HK-2 (cell line): ENCODE measurements at regions not wholly inside any gene's neighbourhood (a gene's known extent, or its start where the extent isn't known, plus 50 kb on each side); places are given as distances from the start of the nearest gene placed in this dataset.
"Not testable (repeated sequence)": the region's sequence is repeated elsewhere in the genome, so short reads cannot be mapped to it uniquely, and the experiment has no call there.

Source experiments
- DNase-seq: peaks from one replicate; pipeline ENCODE4 v3.0.0-alpha.2; 2018; ENCODE audit not compliant: unreplicated experiment

DNA sequence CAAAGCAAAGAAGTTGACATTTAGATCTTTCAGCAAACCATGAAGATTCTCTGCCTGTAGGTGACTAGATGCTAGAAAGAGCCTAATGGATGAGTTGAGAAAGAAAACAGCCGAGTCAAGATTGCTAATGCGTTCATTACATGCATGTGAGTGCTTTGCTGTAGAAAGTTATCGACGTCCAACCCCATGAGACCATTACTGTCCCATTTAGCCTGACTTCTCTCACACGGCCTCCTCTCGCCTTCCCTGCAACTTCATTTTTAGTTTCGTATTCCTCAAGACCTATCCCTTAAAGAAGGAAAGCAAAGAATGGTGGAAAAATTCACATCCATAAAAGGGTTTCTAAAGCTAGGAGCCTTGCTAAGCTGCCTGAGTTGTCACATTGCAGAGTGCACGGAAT, 113.7 kb upstream of the DPP6 start:
- DNase-seq: no peak

DNA sequence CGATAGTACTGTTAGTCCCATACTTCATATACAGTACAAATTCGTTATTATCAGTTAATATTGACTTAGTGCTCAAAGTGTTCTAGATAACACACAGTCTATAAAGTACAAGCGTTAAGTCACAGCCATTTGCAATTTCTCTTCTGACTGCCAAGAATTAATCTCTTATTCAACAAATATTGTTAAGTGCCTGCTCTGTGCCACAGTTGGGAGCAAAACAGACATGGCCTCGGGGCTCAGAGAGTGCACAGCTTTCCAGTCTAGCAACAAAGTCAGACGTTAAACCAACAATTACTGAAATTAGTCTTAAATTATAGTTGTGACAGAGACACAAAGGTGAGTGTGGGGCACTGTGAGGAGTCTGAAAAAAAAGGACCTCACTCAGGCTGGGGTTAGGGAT, 113.0 kb upstream of the DPP6 start:
- no peak for DNase-seq

DNA sequence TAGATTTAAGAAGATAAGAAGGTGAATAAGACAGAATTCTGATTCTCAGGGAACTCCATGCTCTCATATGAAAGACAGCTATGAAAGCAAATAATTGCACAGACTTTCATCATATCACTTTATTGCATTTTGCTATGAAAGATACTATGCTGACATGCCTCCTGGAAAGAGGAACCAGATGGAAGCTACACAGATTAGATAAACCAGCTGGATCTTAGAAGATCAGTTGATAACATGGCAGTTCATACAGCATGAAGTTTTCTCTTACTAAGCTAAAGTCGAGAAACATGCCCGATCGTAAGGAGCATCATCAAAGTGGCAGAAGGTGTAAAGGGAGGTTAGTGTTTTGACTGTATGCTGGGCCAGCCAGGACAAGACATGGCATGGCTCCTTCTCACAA, 112.5 kb upstream of the DPP6 start:
- DNase-seq: no peak

DNA sequence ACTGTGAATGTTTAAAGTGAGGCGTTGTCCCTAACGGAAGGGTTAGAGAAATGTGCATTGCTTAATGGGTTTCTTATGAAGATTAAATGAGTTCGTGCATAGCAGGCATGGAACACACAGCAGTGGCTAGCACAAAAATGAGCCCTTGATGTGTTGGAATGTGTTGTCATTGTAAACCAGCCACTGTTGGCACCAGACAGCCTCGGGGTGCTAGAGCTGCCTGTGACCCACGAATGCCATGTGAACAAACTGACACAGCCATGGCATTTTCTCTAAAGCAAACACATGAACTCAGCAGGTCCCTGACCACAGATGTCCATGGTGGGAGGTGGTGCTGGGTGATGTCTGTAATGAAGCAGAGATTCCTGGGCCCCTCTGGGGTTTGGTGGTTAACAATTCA, 111.1 kb upstream of the DPP6 start:
- DNase-seq: no peak

DNA sequence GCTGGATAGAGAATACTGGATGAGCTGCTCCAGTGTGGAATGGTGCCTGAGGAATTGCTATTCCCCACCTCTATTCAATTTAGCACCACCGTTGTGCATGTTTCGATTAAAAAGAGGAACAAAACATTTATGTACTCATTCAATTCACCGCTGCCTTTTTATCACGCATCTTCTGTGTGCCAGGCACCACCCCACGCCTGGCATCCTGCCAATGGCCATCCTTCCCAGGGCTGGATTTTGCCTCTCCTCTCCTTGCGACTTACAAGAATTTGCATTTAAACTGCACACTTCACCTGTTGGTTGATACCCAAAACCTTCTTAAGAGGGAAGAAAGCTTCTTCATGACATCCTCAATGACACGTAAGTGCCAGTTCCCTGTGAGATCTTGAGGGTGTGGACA, 110.2 kb upstream of the DPP6 start:
- DNase-seq: no peak

DNA sequence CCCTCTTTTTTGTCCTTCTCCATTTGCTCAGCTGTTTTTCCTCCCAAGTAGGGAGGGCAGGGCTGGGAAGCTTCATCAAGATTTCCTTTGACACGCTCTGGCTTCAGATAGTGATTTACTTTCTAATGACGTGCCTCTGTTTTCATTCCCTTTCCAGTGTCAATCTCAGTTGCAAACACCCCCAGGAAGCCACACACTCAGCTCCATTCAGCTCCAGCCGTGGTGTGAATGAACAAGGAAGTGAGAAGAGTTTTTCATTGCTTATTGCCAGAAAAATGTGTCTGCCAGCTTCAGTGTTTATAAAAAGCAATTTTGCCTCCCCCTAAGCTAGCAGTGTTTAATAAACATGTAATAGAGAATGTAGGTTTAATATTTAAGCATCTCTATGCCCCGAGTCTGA, 108.7 kb upstream of the DPP6 start:
- no peak for DNase-seq

DNA sequence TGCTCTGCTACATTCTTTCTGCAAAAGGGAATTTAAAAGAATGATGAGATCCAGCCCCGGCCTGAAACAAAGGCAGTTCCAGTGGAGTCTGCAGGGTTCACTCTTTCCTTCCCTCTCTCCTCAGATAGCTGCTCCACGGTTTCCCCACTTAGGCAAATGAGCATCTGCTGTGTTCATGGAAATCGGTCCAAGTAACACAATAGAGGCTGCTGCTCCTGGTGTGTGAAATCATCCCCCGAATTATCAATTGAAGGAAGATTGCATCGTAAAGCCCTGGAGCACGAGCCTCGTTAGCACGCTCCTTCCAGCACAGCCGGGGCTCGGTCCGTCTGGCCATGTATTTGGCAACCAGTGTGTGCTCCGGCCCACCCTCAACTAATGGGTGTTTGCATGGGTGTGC, 108.3 kb upstream of the DPP6 start:
- DNase-seq: no peak

DNA sequence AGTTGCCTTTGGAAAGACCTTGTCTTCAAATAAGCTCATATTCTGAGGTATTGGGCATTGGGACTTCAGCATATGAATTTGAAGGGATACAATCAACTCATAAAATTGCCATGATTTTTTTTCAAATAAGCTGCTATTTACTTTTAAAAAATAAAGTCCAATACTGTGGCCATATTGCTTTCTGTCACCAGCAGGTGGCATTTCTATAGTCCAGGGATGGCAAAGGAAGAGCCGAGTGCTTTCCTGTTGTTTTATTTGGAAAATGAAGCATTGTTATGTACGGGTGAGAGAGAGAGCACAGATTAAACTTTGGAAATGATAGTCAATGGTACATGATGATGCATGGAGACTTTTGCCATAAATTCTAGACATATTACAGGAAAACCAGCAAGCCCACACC, 104.1 kb upstream of the DPP6 start:
- no peak for DNase-seq

DNA sequence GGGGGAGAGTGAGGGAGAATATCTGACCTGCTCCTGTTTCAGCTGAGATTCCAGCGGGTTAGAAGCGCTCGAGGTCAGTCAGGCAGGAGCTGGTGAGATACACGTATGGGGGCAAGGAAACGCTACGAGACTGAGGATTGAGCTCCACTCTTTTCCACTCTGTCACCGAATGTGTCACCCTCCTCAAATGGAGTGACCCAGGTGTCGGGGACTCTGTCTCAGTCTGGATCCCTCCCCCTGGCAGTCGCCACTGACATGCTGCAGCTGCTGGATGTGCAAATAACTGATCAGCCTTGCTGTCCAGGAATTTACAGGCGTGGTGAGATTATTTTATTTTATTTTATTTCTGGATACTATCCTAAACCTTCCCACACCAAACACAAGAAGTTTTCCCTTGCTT, 100.9 kb upstream of the DPP6 start:
- DNase-seq: no peak

DNA sequence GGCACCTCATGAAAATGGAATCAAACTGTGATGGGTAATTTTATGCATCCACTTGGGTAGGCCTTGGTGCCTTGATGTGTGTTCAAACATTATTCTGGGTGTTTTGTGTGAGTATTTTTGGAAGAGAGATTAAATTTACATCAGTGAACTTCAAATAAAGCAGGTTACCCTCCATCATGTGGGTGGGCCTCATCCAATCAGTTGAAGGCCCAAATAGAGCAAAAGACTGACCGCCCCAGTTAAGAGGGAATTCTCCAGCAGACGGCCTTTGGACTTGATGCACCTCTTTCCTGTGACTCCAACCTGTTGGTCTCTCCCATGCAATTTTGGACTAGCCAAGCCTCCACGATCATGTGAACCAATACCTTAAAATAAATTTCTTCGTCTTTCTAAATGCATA, 97.7 kb upstream of the DPP6 start:
- DNase-seq: no peak

DNA sequence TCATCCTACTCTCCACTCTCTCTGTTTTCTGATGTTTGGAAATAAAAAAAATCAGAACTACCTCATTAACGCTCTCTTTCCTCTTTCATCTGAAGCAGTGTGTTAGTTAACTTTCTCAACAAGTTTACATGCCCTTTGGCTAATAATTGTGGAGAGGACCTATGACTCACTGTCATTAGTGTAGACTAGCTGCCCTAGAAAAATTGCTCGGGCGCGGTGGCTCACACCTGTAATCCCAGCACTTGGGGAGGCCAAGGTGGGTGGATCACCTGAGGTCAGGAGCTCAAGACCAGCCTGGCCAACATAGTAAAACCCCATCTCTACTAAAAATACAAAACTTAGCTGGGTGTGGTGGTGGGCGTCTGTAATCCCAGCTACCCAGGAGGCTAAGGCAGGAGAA, 94.5 kb upstream of the DPP6 start:
- not testable (repeated sequence) for DNase-seq

DNA sequence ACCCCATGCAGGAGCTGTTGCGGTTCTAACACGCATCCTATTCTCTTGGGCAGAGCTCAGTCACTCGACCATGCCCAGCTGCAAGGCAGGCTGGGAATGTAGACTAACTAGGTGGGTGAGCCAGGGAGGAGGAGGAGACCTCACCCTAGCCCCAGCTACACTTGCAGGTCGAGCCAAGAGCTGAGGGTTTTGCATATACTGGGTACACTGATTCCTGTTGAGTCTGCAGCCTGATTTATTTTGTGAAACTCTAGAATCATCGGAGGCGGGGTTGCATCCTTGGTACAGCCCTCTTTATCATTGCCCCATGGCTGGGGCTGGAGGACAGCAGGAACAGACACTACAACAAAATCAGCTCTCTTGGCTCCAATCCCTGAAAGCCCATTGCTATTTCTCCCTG, 93.8 kb upstream of the DPP6 start:
- not testable (repeated sequence) for DNase-seq

DNA sequence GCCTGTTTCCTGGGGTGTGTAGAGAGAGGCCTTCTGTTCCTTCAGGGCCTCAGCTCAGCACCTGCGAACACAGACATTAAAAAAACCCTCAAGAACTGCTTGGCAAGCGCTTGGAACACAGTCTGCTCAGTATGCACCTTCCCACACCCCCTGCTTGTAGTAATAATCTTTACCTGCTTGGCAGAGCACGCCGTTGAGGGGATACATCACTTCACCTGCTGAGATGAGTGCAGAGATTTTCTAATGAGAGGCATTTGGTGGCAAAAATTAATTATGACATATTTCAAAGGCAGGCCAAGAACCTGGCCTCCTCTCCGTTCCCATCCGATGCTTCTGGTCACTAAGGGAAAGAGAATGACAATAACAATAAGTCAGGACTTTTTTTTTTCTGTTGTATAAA, 93.4 kb upstream of the DPP6 start:
- not testable (repeated sequence) for DNase-seq

DNA sequence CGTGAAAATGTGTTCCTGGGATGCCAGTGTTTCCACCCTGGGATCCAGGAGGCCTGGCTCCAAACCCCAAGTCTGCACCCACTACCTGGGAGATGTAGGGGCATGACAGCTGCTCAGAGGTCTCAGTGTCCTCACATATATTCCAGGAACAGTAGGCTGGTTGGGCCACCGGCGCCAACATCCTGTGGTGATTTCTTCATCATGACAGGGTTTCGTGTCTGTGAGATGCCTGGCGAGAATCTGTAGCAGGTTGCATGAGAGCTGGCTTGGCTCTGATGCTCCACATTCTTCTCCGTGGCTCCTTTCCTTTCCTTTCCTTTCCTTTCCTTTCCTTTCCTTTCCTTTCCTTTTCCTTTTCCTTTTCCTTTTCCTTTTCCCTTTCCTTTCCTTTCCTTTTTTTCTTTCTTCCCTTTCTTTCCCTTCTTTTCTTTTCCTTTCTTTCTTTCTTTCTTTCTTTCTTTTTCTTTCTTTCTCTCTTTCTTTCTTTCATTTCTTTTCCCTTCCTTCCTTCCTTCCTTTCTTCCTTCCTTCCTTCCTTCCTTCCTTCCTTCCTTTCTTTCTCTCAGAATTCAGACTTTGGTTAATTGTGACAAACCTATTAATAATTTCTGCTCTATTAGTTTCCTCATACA, 87.6 kb upstream of the DPP6 start:
- not testable (repeated sequence) for DNase-seq

DNA sequence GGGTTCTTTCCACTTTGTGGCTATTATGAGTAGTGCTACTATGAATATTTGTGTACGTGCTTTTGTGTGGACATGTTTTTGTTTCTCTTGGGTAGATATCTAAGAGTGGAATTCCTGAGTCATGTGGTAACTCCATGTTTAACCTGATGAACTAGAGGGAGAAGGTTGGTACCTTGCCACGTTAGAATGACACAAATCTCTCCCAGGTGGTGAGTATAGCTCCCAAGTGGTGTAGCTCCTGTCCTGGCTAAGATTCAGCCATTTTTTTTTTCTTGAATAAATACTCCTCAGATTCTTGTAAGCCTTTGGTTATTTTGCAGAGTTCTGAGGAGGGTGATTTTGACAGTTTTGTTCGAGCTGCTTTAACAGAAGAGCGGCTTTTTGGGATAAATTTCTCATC, 83.2 kb upstream of the DPP6 start:
- DNase-seq: not testable (repeated sequence)

DNA sequence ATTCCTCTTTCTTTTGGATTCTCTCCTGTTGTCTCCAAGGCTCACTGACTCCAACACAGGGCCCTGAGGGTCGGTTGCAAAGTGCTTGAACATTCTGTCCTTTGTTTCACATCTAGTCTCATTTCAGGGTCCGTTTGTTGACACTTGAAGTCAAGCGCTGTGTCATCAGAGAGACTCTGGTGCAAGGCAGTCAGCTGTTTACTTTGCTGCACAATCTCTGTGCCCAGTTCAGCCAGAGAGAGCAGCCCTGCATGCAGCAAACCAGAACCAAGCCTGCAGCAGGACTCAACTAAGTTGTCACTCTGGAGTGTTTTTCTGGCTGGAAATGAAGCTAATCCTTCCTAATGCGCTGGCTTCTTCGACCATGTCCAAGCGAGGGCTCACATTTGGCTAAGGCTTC, 77.6 kb upstream of the DPP6 start:
- DNase-seq: not testable (repeated sequence)

DNA sequence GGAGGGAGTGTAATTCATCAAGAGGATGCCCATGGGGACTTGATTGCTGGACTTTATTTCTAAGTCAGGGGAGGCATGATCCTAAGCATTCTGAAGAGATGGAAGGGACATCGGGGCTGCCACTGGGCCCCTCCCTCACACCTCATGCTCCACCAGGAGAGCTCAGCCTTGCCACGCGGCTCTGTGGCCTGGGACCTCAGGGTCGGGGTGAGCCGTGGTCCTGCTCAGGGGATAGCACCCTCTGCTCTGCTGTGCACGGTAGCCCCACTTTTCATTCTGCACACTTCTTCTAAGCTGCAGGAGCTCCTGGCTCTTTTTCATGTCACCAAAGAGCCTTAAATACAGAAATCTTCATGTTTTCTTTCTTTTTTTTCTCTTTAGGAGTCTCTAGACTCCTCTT, 75.5 kb upstream of the DPP6 start:
- DNase-seq: not testable (repeated sequence)

DNA sequence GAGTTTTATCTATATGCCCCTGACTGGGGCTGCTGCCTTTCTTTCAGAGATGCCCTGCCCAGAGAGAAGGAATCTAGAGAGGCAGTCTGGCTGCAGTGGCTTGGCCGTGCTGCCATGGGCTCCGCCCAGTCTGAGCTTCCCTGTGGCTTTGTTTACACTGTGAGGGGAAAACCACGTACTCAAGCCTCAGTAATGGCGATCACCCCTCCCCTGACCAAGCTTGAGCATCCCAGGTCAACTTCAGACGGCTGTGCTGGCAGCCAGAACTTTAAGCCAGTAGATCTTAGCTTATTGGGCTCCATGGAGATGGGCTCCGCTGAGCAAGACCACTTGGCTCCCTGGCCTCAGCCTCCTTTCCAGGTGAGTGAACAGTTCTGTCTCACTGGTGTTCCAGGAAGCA, 69.0 kb upstream of the DPP6 start:
- not testable (repeated sequence) for DNase-seq

DNA sequence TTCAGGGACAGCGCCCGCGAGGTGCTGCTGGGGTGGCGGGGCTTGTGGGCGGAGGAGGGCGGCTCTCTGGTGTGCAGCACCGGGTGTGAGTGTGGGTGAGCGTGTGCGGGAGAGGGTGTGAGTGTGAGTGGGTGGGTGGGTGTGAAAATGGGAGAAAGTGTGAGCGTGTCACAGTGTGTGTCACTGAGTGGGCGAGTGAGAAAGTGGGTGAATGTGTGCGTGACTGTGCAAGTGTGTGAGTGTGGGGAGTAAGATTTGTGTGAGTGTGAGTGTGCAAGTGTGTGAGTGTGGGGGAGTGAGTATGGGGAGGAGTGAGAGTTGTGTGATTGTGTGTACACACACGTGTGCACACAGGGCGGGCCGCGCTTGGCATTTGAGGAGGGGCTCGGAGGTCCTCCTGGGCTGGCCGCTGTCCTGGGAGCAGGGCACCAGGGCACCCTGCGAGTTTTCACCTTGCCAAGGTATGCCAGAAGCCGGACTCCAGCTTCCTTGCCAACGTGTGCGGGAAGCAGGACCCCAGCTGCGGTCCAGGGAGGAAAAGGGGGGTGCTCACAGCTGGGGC, 63.1 kb upstream of the DPP6 start:
- not testable (repeated sequence) for DNase-seq

DNA sequence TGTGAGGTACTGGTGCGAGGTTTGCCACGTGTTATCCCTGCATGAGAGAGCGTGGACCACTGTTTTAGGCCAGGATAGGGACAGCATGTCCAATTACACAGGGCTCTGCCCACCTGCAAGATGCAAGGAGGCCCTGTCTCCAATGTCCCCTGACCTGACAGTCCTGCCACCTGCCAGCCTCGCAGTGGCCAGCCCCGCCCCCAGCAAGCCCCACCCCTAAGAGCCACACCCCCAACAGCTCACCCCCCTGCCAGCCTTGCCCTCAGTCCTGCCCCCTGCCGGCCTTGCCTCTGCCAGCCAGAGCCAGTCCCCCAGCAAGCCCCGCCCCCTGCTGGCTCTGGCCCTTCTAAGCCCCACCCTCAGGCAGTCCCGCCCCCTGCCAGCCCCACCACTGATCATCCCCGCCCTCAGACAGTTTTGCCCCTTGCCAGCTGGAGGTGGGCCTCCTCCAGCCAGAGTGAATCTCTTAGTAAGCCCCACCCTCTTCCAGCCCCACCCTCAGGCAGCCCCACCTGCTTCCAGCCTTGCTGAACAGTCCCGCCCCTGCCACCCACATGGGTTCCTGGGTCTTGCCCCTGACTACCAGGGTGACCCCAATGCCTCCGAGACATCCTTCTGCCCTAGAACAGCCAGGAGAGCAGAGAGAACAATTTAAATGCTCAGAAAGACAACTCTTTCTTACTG, 62.3 kb upstream of the DPP6 start:
- DNase-seq: not testable (repeated sequence)

DNA sequence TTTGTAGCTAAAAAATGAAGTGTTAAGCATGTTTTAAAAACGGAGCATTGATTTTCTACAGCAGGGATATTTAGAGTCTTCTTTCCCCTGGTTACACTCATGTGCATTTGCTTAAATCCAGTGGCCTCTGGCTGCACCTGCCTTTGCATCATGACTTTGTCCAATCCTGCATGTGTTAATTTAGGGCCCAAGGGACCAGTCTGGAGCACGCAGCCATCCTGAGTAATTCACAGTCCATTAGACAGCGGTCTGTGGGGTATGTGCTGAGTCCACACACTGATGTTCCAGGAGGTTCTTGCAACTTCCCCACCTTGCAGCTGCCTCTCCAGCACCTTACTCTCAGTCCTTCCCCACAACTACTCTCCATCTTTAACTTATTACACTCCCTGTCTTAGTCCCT, 60.7 kb upstream of the DPP6 start:
- DNase-seq: not testable (repeated sequence)

DNA sequence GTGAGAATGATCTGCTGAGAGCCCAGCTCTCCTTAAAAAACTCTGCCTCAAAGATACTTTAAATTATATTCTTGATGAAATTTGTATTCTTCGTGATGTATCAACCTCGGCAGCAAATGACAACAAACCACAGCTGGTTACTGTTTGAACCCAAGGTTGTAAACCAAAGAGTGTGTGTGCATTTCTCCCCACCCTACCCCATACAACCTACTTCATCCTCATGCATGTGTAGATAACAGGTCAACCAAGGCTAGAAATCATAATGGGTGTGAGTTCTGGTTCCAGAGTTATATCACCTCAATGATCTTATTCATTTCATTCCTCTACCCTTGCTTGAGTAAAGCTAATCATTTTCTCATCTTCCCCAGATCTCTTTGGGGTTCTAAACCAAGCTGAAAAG, 58.8 kb upstream of the DPP6 start:
- not testable (repeated sequence) for DNase-seq

DNA sequence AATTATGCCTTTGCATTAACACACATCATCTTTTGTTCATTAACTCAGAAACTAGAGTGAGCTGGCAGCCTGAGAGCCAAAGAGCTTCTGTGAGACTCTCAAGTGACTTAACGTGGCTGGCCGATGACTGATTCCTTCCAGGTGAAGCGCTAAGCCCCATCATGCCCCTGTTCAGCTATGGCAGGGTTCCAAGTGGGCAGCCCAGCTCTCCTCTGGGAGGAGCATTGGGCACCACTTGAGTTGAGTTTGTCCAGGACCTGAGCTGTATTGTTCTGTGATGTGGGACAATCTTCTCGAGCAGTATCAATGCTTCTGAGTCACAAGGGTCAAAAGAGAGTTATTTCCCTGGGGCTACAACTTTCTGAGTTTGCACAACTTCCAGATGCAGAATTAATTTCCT, 53.3 kb upstream of the DPP6 start:
- DNase-seq: not testable (repeated sequence)
